HG03521 (cell line): ENCODE measurements at regions not wholly inside any gene's neighbourhood (a gene's known extent, or its start where the extent isn't known, plus 50 kb on each side); places are given as distances from the start of the nearest gene placed in this dataset.

Experiments
- ATAC-seq: cut with Tn5 transposase; IDR thresholded peaks from one replicate; pipeline ENCODE4 v1.9.1; 2021; ENCODE audit warnings: mild to moderate bottlenecking, moderate library complexity; ENCODE audit not compliant: unreplicated experiment

- no peak for ATAC-seq
Measured at GRCh38 chr14:87141801-87142200, 851.2 kb downstream of the GALC start.

GRCh38 chr14:87139299-87139698 is 853.7 kb downstream of the GALC start:
- ATAC-seq = no peak

- ATAC-seq = no peak
Measured at GRCh38 chr14:87133073-87133801, 859.7 kb downstream of the GALC start.

GRCh38 chr14:87131879-87132278 is 861.1 kb downstream of the GALC start:
- no peak for ATAC-seq

- no peak for ATAC-seq
Measured at GRCh38 chr14:87122166-87122565, 870.8 kb downstream of the GALC start.

- no peak for ATAC-seq
Measured at GRCh38 chr14:87121716-87122115, 871.3 kb downstream of the GALC start.

- ATAC-seq = no peak
Measured at GRCh38 chr14:87115234-87115633, 877.7 kb downstream of the GALC start.

GRCh38 chr14:87113286-87113685 is 879.7 kb downstream of the GALC start:
- no peak for ATAC-seq

GRCh38 chr14:87111741-87112140 is 881.2 kb downstream of the GALC start:
- no peak for ATAC-seq

GRCh38 chr14:87111126-87111525 is 881.9 kb downstream of the GALC start:
- ATAC-seq = no peak

- no peak for ATAC-seq
Measured at GRCh38 chr14:87109271-87109670, 883.7 kb downstream of the GALC start.

GRCh38 chr14:87108726-87109125 is 884.3 kb downstream of the GALC start:
- no peak for ATAC-seq

- ATAC-seq = no peak
Measured at GRCh38 chr14:87102811-87103378, 890.1 kb downstream of the GALC start.

GRCh38 chr14:87097015-87097414 is 896.0 kb downstream of the GALC start:
- no peak for ATAC-seq

- no peak for ATAC-seq
Measured at GRCh38 chr14:87094913-87095312, 898.1 kb downstream of the GALC start.

- no peak for ATAC-seq
Measured at GRCh38 chr14:87088588-87088987, 904.4 kb downstream of the GALC start.

- no peak for ATAC-seq
Measured at GRCh38 chr14:87087881-87088280, 905.1 kb downstream of the GALC start.

GRCh38 chr14:87084908-87085307 is 908.1 kb downstream of the GALC start:
- no peak for ATAC-seq

GRCh38 chr14:87082917-87083316 is 910.1 kb downstream of the GALC start:
- ATAC-seq = no peak

- ATAC-seq = no peak
Measured at GRCh38 chr14:87081004-87081403, 912.0 kb downstream of the GALC start.

- no peak for ATAC-seq
Measured at GRCh38 chr14:87080146-87080545, 912.8 kb downstream of the GALC start.

- no peak for ATAC-seq
Measured at GRCh38 chr14:87079416-87079815, 913.6 kb downstream of the GALC start.

- no peak for ATAC-seq
Measured at GRCh38 chr14:87076922-87077321, 916.1 kb downstream of the GALC start.
